DMS53 treated with DMSO at 0.1 percent for 48 hours (cell line): ENCODE measurements at regions not wholly inside any gene's neighbourhood (a gene's known extent, or its start where the extent isn't known, plus 50 kb on each side); places are given as distances from the start of the nearest gene placed in this dataset.

Experiments used
- DNase-seq: peaks from one replicate; lab custom pipeline; 2025; ENCODE audit not compliant: unreplicated experiment; lab: John Stamatoyannopoulos, UW

GRCh38 chr15:66832664-66833063 is 130.6 kb downstream of the SMAD6 start:
- no peak for DNase-seq

GRCh38 chr15:66833371-66833770 is 131.3 kb downstream of the SMAD6 start:
- DNase-seq, result no peak

DNA sequence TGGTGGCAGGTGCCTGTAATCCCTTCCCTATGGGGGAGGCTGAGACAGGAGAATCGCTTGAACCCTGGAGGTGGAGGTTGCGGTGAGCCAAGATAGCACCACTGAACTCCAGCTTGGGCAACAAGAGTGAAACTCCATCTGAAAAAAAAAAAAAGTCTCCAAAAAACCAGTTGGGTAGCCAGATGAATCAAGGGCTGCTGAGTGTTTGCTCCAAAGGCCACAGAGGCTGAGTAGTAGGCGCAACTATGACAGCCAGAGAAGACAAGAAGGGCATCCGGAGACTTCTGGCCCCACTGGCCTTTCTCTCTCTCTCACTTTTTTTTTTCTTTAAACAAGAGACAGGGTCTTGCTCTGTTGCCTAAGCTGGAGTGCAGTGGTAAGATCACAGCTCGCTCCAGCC is 131.8 kb downstream of the SMAD6 start:
- no peak for DNase-seq

DNA sequence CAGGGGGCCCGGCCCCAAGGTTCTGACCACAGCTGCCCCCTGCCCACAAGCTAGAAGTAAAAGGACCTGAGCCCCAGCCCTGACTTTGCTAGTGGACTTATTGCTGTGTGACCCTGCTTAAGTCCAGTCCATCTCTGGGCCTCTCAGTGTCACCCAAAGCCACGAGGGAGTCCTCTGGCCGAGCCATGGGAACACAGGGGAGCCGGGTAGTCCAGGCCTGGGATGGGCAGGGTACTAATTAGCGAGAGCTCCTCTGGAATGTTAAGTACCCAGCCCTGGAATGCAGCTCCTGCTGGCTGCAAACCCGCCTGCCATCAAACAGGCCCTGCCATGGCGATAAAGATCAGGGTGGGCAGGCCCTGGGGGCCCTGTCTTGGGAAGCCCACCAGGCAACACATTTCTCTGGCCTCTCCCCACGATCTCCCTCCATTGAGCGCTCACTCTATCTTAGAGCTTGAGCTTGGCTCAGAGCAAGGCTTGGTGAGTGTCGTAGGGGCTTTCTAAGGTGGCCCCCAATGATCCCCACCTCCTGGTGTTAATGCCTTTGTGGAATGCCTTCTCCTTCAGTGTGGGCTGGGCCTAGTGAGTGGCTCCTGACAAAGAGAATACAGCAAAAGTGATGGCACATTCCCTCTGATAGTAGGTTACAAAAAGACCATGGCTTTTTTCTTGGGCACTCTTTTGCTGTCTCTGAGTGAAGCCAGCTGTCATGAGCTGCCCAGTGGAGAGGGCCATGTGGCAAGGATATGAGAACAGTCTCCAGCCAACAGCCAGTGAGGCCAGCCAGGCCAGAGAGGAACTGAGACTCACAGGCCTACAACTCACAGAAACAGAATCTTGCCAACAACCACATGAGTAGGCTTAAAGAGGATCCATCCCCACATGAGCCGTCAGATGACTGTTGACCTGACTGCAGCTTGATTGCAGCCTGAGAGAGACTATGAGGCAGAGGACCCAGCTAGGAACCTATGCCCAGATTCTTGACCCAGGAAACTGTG is 133.1 kb downstream of the SMAD6 start:
- no peak for DNase-seq

GRCh38 chr15:66836231-66837030 is 134.4 kb downstream of the SMAD6 start:
- DNase-seq, result no peak

- DNase-seq, result no peak
Observed at GRCh38 chr15:66838202-66838601, 136.2 kb downstream of the SMAD6 start.

- DNase-seq, result peak; percentile 29
Observed at GRCh38 chr15:66838671-66839239, 136.7 kb downstream of the SMAD6 start.

DNA sequence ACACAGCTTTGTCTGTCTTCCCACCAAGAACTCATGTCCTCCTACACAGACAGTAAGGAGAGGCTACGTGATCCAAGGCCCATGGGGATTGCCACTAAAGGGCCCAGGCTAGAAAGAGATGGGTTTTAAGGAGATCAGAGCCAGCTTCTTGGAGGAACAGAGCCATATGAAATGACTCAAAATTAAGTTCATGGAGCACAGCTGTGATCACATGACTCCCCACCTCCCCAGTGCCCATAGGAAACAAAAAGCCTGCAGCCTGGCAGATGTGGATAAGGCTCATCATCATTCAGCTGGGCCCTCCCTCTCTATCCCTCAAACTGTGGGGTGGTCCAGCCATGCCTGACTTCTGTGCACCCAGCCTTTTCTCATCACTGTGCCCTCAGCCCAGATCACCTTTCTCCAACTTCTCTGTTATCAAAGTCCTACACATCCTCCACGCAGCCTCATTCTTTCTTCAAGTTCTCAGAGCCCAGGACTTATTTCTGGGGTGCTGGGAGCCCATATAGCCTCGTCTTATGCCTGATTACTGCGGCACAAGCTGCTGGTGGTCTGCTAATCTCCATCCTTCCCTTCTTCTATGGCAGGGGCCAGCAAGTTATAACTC is 137.6 kb downstream of the SMAD6 start:
- no peak for DNase-seq

DNA sequence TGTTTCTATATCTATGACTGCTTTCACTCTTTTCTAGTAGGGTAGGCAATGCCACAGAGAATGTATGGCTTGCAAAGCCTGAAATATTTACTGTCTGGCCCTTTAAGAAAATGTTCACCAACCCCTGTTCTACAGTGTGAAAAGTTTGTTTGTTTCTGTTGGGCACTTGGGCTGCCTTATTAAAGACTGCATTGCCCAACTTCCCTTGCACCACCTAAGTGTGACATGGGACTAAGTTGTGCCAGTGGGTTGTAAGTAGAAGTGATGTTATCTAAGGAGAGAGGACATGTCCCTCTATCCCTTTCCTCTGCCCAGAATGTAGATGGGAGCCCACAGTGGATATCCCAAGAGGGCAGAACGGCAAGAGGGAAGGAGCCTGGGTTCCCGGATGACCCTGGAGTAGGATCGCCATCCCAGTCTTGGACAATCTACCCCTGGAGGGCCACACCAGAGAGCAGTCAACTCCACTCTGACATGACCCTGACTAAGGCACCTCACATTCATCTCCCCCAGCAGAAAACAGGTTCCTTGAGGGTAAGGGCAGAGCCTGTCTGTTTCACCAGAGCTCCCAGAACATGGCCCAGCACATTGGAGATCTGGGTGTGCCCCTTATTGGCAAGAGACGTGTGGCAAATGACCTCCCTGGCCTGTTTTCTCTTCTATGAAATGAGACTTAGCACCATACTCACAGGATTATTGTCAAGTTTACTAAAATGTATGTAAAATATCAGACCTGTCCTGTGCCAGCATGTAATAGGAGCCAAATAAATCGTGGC is 138.8 kb downstream of the SMAD6 start:
- DNase-seq, result no peak

DNA sequence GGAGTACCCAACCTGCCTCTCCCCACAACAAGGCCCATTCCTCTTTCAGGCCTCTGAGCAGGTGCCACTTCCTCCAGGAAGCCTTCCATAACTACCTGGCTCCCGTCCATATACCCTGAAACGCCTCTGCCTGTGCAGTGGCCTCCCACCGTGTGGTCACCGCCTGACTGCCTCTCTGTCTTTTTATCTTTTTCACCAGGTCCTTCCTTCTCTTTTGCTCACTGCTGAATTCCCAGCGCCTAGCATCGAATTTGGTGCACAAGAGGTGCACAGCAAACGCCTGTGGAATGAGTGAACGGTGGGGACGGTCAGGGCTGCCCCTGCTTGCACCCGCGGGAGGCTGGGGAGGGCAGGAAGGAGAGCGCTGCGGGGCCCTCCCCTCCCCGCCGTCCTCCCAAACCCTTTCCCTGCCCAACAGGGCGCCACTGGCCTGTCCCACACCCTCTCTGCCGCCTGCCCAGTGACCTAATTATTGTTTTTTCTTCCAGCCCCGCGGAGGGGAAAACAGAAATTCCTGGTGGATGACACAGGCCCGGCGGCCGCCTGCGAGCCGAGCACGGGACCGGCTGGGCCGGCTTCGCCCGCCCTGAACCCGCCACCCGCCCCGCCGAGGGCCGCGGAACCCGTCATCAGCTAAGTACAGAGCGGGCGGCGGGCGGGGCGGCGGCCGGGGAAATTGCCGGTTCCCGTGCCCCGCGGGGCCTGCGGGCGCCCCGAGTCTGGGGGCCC is 140.1 kb downstream of the SMAD6 start:
- peak; percentile 41 for DNase-seq

DNA sequence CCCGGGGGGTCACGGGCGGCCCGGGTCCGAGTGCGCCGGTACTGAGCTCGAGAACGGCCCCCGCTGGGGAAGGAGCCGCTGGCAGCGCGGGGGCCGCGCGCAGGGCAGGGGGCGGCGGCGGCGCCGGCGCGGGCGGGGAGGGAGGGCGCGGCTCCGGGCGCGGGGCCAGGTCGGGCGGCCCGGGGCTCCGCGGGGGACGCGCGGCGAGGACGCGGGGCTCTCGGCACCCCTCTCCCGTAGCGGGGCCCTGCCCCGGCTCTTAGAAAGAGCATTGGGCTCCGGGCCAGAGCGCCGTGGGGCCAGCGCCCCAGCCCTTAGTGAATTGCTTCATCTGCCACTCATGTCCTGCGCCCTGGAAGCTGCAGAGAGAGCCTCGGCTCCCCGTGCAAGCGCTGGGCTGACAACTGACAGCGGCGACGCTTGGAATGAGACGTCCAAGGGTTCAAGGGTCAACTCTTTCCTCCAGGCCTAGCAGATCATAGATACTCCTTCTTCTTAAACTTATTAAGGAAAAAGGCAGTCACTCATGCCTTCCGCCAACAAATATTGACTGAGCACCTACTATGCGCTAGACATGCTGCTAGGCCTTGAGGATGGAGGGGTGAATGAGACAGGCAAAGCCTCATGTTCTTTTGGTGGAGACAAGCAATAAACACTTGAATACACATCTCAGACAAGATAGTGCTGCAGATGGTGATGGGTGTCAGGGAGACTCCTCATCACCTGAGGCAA is 140.8 kb downstream of the SMAD6 start:
- DNase-seq, result peak; percentile 10

- DNase-seq, result no peak
Observed at GRCh38 chr15:66843581-66843980, 141.5 kb downstream of the SMAD6 start.

- DNase-seq, result no peak
Observed at GRCh38 chr15:66844041-66844746, 142.2 kb downstream of the SMAD6 start.

GRCh38 chr15:66844747-66845145 is 142.7 kb downstream of the SMAD6 start:
- no peak for DNase-seq

DNA sequence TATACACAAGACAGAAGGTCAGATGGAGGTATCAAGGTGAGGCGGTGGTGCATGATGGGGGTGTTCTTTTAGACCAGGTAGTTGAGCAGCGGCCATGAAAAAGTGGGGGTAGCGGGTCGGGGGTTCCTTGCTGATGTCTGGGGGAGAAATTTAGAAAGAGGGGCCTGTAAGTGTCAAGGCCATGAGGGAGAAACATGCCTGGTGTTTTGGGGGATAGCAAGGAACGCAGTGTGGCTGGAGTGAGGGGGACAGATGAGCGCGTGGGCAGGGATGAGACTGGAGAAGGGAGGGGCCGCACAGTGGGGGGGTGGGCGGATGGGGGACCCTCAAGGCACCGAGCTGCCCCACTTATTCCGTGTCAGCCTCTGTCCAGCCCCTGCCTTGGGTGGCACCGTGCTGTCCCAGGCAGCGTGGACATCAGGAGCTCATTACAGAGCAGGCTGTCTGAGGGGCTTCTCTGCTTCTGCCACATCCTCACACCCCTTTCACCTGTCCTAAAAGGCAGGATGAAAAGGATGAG is 143.3 kb downstream of the SMAD6 start:
- DNase-seq, result no peak

GRCh38 chr15:66846031-66846430 is 144.0 kb downstream of the SMAD6 start:
- no peak for DNase-seq

DNA sequence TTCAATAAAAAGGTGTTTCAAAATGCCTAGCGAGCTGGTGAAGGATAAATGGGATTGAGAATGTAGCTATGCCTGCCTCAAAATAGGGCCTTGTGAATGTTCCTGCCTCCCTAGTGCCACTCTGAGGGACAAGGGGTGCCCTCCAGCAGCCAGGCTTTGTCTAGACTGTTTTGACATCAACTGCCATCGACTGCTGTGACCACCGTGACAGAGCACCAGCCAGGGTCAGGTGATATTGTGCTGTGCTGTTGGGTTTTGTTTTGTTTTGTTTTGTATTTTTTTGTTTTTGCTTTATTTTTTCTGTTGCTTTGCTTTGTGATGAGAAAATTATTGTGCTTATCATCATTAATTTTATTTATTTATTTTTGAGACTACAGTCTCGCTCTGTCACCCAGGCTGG is 144.8 kb downstream of the SMAD6 start:
- DNase-seq, result no peak

DNA sequence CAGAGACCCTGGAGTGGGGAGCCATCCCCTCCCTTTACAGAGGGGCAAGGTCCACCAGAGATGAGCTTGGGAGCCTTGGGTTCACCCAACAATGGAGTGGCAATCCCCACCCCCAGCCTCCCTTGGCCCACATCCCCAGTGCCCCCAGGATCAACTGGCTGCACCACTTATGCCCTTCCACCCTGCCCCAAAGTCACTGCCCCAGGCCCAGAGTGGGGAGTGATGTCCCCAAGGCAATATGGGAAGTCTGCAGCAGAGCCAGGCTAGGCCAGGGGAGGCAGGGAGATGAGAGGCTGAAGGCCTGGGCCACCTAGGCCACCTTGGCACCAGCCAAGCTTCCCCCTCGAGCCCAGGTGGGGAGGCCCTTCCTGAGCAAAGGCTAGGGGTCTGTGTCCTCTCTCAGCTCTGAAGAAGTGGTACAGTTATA is 145.5 kb downstream of the SMAD6 start:
- DNase-seq, result no peak
